ENCODE measurements at regions not wholly inside any gene's neighbourhood (a gene's known extent, or its start where the extent isn't known, plus 50 kb on each side); places are given as distances from the start of the nearest gene placed in this dataset.
"Not testable (repeated sequence)": the region's sequence is repeated elsewhere in the genome, so short reads cannot be mapped to it uniquely, and the experiment has no call there.

DNA sequence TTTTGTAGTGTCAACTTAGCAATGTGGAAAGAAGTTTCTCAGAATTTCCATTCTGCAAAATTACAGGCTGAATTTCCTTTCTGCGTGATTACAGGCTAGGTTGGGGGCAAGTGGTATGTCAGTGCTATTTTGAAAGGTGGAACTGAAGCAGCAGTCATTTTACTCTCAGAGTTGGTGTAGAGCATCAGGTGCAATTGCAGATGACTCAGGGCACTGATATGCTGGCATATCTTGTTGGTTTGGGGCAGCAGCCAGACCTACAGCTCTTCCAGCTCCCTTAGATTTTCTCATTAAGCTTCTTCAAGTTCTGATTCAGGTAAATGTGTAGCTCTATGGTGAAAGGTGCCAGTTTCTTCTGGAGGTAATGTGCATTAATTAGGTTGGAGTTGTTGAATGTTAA is 930.7 kb upstream of the PCDH10 start:
- no peak for DNase-seq
- Histone ChIP-seq H3K36me3 (no peaks in the 10 kb centered on the region), H3K9me3 (no peaks in the 10 kb centered on the region), H3K27ac (no peak overlapping the region), H3K27me3 (no peaks in the 10 kb centered on the region), H3K4me3 (no peak overlapping the region), H3K4me1 (no peaks in the 10 kb centered on the region)
- TF ChIP-seq, protein P1, sequence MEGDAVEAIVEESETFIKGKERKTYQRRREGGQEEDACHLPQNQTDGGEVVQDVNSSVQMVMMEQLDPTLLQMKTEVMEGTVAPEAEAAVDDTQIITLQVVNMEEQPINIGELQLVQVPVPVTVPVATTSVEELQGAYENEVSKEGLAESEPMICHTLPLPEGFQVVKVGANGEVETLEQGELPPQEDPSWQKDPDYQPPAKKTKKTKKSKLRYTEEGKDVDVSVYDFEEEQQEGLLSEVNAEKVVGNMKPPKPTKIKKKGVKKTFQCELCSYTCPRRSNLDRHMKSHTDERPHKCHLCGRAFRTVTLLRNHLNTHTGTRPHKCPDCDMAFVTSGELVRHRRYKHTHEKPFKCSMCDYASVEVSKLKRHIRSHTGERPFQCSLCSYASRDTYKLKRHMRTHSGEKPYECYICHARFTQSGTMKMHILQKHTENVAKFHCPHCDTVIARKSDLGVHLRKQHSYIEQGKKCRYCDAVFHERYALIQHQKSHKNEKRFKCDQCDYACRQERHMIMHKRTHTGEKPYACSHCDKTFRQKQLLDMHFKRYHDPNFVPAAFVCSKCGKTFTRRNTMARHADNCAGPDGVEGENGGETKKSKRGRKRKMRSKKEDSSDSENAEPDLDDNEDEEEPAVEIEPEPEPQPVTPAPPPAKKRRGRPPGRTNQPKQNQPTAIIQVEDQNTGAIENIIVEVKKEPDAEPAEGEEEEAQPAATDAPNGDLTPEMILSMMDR (IDR thresholded peaks at IDR 0.05), result no peak
- TF ChIP-seq POLR2A (IDR thresholded peaks at IDR 0.05), result no peak

DNA sequence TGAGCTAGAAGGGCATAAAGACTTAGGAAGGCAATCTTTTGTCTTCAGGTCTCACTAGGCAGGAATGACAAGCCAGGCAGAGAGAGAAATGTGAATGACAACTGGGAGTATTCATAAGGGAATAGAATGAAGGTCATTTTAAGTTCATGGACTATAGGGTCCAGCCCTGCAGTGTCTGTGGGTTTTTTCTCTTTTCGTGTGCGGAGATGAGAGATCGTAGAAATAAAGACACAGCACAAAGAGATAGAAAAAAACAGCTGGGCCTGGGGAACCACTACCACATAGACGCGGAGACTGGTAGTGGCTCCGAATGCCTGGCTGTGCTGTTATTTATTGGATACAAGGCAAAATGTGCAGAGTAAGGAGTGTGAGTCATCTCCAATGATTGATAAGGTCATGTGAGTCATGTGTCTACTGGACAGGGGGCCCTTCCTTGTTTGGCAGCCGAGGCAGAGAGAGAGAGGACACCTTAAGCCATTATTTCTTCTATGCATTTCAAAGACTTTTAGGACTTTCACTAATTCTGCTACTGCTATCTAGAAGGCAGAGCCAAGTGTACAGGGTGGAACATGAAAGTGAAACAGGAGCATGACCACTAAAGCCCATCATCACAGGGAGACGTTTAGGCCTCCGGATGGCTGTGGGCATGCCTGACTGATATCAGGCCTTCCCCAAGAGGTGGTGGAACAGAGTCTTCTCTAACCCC is 921.8 kb upstream of the PCDH10 start:
- H3K4me3 ChIP-seq, result no peak overlapping the region
- no peak for DNase-seq
- H3K4me1 ChIP-seq, result no peaks in the 10 kb centered on the region
- TF ChIP-seq, protein P1 (IDR thresholded peaks at IDR 0.05), result no peak
- TF ChIP-seq POLR2A (IDR thresholded peaks at IDR 0.05), result no peak
- no peaks in the 10 kb centered on the region for H3K27me3 ChIP-seq
- H3K27ac ChIP-seq, result no peak overlapping the region
- H3K9me3 ChIP-seq, result peaks cover 0 to 6% (median 0%) of the 10 kb centered on the region in 4 donors
- H3K36me3 ChIP-seq, result no peaks in the 10 kb centered on the region

DNA sequence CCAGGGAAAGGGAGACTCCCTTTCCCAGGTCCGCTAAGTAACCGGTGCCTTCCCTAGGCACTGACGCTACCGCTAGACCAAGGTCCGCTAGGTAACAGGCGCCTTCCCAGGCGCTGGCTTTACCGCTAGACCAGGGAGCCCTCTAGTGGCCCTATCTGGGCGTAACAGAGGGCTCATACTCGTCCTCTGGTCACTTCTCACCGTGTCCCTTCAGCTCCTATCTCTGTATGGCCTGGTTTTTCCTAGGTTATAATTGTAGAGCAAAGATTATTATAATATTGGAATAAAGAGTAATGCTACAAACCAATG is 921.3 kb upstream of the PCDH10 start:
- not testable (repeated sequence) for H3K36me3 ChIP-seq, H3K27me3 ChIP-seq, H3K27ac ChIP-seq, H3K4me1 ChIP-seq, H3K9me3 ChIP-seq, H3K4me3 ChIP-seq
- TF ChIP-seq, protein P1 (IDR thresholded peaks at IDR 0.05), result peak in 1 of 6 experiments; percentile 18
- DNase-seq, result peak in 2 of 3 donors; percentile 43 to 54

DNA sequence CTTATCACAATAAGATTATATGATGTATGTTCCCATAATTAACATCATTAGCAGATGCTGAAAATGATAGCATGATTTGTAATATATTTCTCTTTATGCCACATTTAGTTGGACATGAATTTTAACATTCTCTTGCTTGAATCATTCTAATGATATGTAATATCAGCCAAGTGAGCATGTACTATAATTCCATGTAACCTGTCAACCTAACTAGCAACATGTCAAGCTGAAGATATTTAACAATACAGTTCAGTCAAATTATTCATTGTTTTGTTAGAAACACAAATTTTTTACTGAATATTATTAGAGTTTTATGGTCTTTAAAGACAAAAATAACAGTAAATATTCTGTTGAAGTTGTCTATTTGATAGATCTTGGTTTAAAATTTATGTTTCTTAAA is 920.4 kb upstream of the PCDH10 start:
- no peak for DNase-seq
- no peak for TF ChIP-seq POLR2A (IDR thresholded peaks at IDR 0.05)
- Histone ChIP-seq H3K4me1 (no peaks in the 10 kb centered on the region), H3K27ac (no peak overlapping the region), H3K36me3 (no peaks in the 10 kb centered on the region), H3K9me3 (peaks cover 0 to 6% (median 0%) of the 10 kb centered on the region in 4 donors), H3K4me3 (no peak overlapping the region), H3K27me3 (no peaks in the 10 kb centered on the region)

DNA sequence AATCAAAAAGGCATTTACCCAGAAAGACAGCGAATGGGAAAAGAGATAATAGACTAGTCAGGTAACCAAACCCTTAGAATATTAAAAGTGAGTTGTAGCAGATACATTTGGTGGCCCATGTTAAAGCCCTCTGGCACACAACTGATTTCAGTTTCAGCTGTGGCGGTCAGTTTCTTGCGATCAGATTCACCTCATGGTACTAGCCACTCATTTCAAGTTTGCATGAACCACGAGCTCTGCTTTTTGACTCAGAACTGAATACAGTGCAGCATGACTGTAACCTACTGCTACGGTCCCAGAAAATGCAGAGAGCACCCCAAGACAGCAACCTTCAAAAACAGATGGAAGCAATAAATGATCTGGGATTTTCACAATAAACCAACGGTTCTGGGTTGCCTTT is 919.1 kb upstream of the PCDH10 start:
- TF ChIP-seq, protein P1 (IDR thresholded peaks at IDR 0.05), result no peak
- no peak for TF ChIP-seq POLR2A (IDR thresholded peaks at IDR 0.05)
- H3K36me3 ChIP-seq, result no peaks in the 10 kb centered on the region
- H3K4me3 ChIP-seq, result no peak overlapping the region
- no peak overlapping the region for H3K27ac ChIP-seq
- H3K4me1 ChIP-seq, result no peaks in the 10 kb centered on the region
- H3K27me3 ChIP-seq, result no peaks in the 10 kb centered on the region
- no peak for DNase-seq
- peaks cover 0 to 6% (median 0%) of the 10 kb centered on the region in 4 donors for H3K9me3 ChIP-seq

DNA sequence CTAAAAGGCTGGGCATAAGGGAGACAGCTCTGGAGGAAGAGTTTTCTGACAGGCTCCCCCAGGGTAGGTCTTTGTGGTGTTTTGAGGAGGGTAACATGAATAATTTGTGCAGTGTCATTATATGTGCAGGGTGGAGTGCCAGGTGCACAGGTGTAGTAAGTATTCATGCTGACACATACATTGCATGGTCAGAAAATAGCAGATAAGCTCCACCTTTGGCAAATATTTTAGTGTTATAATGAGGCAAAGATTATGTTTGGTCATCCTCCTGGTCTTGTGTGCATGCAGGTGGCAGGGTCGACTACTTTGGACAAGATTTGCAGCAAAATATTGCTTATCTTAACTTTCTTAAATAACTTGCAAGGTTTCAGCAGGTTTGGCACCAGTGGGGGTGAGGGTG is 910.4 kb upstream of the PCDH10 start:
- H3K27me3 ChIP-seq, result no peaks in the 10 kb centered on the region
- H3K36me3 ChIP-seq, result no peaks in the 10 kb centered on the region
- H3K4me3 ChIP-seq, result no peak overlapping the region
- no peak overlapping the region for H3K27ac ChIP-seq
- TF ChIP-seq, protein P1 (IDR thresholded peaks at IDR 0.05), result no peak
- no peak for TF ChIP-seq POLR2A (IDR thresholded peaks at IDR 0.05)
- DNase-seq, result no peak
- no peaks in the 10 kb centered on the region for H3K9me3 ChIP-seq
- peaks cover 0 to 5% (median 0%) of the 10 kb centered on the region in 4 donors for H3K4me1 ChIP-seq

All from Peyer's patch (tissue), 4 donors.